DND-41 (cell line): ENCODE measurements at regions not wholly inside any gene's neighbourhood (a gene's known extent, or its start where the extent isn't known, plus 50 kb on each side); places are given as distances from the start of the nearest gene placed in this dataset.

Experiments
- ATAC-seq: fragments of 200-7000 bp; cut with Tn5 transposase; 3 replicates; pipeline ENCODE4 v1.9.1; 2021; ENCODE audit warnings: low read depth; ENCODE audit not compliant: insufficient read depth
- DNase-seq: peaks from one replicate; pipeline ENCODE4 v3.0.0-alpha.2; 2020
- H2AFZ ChIP-seq: 2 replicates; pipeline ENCODE4 v1.6.0; 2012; ENCODE audit warnings: low read depth, low read length
- H3K27ac ChIP-seq: 2 replicates; pipeline ENCODE4 v1.5.1; 2012; ENCODE audit warnings: low read length, inconsistent platforms
- H3K27me3 ChIP-seq: fragments of 200-600 bp; sonication (generic); 2 replicates; pipeline ENCODE4 v1.6.0; 2012; ENCODE audit warnings: low read length, mild to moderate bottlenecking, inconsistent platforms; ENCODE audit not compliant: insufficient read depth, poor library complexity
- H3K36me3 ChIP-seq: 2 replicates; pipeline ENCODE4 v1.5.1; 2012; ENCODE audit warnings: low read length, inconsistent platforms; ENCODE audit not compliant: insufficient read depth
- H3K4me1 ChIP-seq: 2 replicates; pipeline ENCODE4 v1.5.1; 2012; ENCODE audit warnings: mild to moderate bottlenecking, low read length; ENCODE audit not compliant: insufficient read depth
- H3K4me2 ChIP-seq: 2 replicates; pipeline ENCODE4 v1.6.0; 2012; ENCODE audit warnings: mild to moderate bottlenecking, moderate library complexity, low read length, inconsistent platforms; ENCODE audit not compliant: insufficient read depth
- H3K4me3 ChIP-seq, 2 experiments: fragments of 200-600 bp in 1 of 2; shearing (Covaris generic) in 1 of 2; 2 replicates each; pipeline ENCODE4 v1.5.1; 2012 to 2016; ENCODE audit warnings: inconsistent platforms in 2 of 2, low read length in 2 of 2, mild to moderate bottlenecking in 2 of 2, low read depth in 1 of 2, moderate library complexity in 1 of 2
- H3K79me2 ChIP-seq: 2 replicates; pipeline ENCODE4 v1.6.0; 2012; ENCODE audit warnings: low read length, inconsistent platforms; ENCODE audit not compliant: insufficient read depth
- H3K9ac ChIP-seq: 2 replicates; pipeline ENCODE4 v1.6.0; 2012; ENCODE audit warnings: low read depth, mild to moderate bottlenecking, inconsistent platforms, low read length, moderate library complexity
- H3K9me3 ChIP-seq: 2 replicates; pipeline ENCODE4 v1.5.1; 2012; ENCODE audit warnings: low read length, moderate library complexity, mild to moderate bottlenecking, inconsistent platforms; ENCODE audit not compliant: insufficient read depth, severe bottlenecking
- H4K20me1 ChIP-seq: 2 replicates; pipeline ENCODE4 v1.6.0; 2012; ENCODE audit warnings: low read length; ENCODE audit not compliant: insufficient read depth
- CTCF ChIP-seq: IDR thresholded peaks from 2 replicates; pipeline ENCODE4 v1.5.1; 2012; ENCODE audit warnings: borderline replicate concordance, low read length, moderate library complexity, mild to moderate bottlenecking; ENCODE audit not compliant: poor library complexity, severe bottlenecking; ENCODE audit errors: extremely low read depth
- EZH2 ChIP-seq: IDR thresholded peaks from 3 replicates; pipeline ENCODE4 v1.6.1; 2012; ENCODE audit warnings: borderline replicate concordance, low read depth, mild to moderate bottlenecking, moderate library complexity, low read length, inconsistent platforms; ENCODE audit not compliant: severe bottlenecking

DNA sequence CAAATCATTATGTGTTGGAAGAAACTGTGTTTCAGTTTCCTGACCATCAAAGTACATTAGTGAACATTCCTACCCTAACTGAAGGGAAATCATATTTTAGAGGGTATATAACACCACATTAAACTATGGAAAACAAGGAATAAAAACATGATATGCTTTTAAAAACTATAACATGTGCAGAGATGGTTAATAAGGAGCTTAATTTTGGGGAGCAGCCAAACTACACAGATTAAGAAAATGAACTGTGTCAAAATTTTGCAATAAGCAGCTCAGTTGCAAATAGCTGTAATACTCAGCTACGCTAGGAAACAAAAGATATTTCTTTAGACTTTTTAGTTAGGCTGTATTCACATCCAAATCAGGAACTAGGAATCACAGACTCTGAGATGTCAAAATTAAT lies 1115.7 kb upstream of the CELF2 start:
- Histone ChIP-seq H3K79me2 (no peaks in the 10 kb centered on the region), H3K4me3 (no peak overlapping the region), H3K36me3 (no peaks in the 10 kb centered on the region), H3K4me2 (no peak overlapping the region), H3K9me3 (no peaks in the 10 kb centered on the region), H3K9ac (no peak overlapping the region), H3K27ac (no peak overlapping the region), H4K20me1 (no peaks in the 10 kb centered on the region), H3K27me3 (no peaks in the 10 kb centered on the region), H2AFZ (no peak overlapping the region), H3K4me1 (no peaks in the 10 kb centered on the region)
- DNase-seq (no peak), ATAC-seq (no peak)
- TF ChIP-seq EZH2 (no peak), CTCF (no peak)

- DNase-seq (no peak), ATAC-seq (no peak)
- no peaks in the 10 kb centered on the region for H3K4me1 ChIP-seq
- H3K9ac ChIP-seq = no peak overlapping the region
- no peak for TF ChIP-seq CTCF
- no peak for TF ChIP-seq EZH2
- H3K27me3 ChIP-seq = no peaks in the 10 kb centered on the region
- H3K9me3 ChIP-seq = no peaks in the 10 kb centered on the region
- H3K79me2 ChIP-seq = no peaks in the 10 kb centered on the region
- no peak overlapping the region for H3K4me2 ChIP-seq
- no peaks in the 10 kb centered on the region for H3K36me3 ChIP-seq
- no peak overlapping the region for H3K4me3 ChIP-seq
- no peak overlapping the region for H3K27ac ChIP-seq
- H4K20me1 ChIP-seq = no peaks in the 10 kb centered on the region
- H2AFZ ChIP-seq = no peak overlapping the region
Measured at GRCh38 chr10:9910446-9910845, 1107.2 kb upstream of the CELF2 start.

- H2AFZ ChIP-seq = no peak overlapping the region
- H4K20me1 ChIP-seq = no peaks in the 10 kb centered on the region
- H3K4me1 ChIP-seq = no peaks in the 10 kb centered on the region
- no peak overlapping the region for H3K4me3 ChIP-seq
- H3K79me2 ChIP-seq = no peaks in the 10 kb centered on the region
- TF ChIP-seq EZH2 = no peak
- no peak for TF ChIP-seq CTCF
- ATAC-seq = no peak
- no peak overlapping the region for H3K4me2 ChIP-seq
- H3K27ac ChIP-seq = no peak overlapping the region
- no peaks in the 10 kb centered on the region for H3K36me3 ChIP-seq
- no peaks in the 10 kb centered on the region for H3K27me3 ChIP-seq
- DNase-seq = no peak
- no peak overlapping the region for H3K9ac ChIP-seq
- H3K9me3 ChIP-seq = no peaks in the 10 kb centered on the region
Measured at GRCh38 chr10:9911488-9911887, 1106.2 kb upstream of the CELF2 start.
